Osteocyte (in vitro differentiated cells): ENCODE measurements at regions not wholly inside any gene's neighbourhood (a gene's known extent, or its start where the extent isn't known, plus 50 kb on each side); places are given as distances from the start of the nearest gene placed in this dataset.

Experiments used
- DNase-seq: peaks from one replicate; pipeline ENCODE4 v3.0.0; 2021; ENCODE audit warnings: mixed read lengths; ENCODE audit not compliant: unreplicated experiment; ENCODE audit errors: extremely low spot score
- H3K27ac Mint-ChIP-seq: one replicate; pipeline ENCODE4 v1.8.0; 2021; ENCODE audit warnings: mild to moderate bottlenecking, mixed read lengths; ENCODE audit not compliant: unreplicated experiment
- H3K27me3 Mint-ChIP-seq: one replicate; pipeline ENCODE4 v1.8.0; 2021; ENCODE audit warnings: mixed read lengths; ENCODE audit not compliant: unreplicated experiment
- H3K36me3 Mint-ChIP-seq: one replicate; pipeline ENCODE4 v1.8.0; 2021; ENCODE audit warnings: mixed read lengths; ENCODE audit not compliant: unreplicated experiment
- H3K4me1 Mint-ChIP-seq: one replicate; pipeline ENCODE4 v1.8.0; 2021; ENCODE audit warnings: mixed read lengths; ENCODE audit not compliant: unreplicated experiment
- H3K4me3 Mint-ChIP-seq: one replicate; pipeline ENCODE4 v1.8.0; 2021; ENCODE audit warnings: mild to moderate bottlenecking, moderate library complexity, mixed read lengths; ENCODE audit not compliant: unreplicated experiment
- H3K9me3 Mint-ChIP-seq: one replicate; pipeline ENCODE4 v1.8.0; 2021; ENCODE audit warnings: mixed read lengths; ENCODE audit not compliant: unreplicated experiment
- CTCF ChIP-seq: fragments of 200-600 bp; sonication (generic); IDR thresholded peaks from 2 replicates; pipeline ENCODE4 v1.5.0; 2021; ENCODE audit warnings: antibody characterized with exemption, mild to moderate bottlenecking, moderate library complexity

DNA sequence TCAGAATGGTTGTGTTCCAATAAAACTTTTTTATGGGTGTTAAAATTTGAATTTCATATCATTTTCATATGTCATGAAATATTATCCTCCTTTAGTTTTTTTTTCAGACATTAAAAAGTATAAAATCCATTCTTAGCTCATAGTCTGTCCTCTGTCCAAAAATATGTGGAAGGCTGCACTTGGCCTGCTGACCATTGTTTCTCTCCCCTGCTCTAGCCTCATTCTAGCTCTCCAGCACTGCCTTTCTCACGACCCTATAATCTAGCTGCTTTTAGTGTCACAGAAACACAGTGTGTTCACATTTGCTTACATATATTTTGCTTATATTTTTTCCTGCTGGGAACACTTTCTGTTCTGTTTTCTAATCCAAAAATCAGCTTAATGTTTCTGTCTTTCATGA is 165.0 kb upstream of the ANK2 start:
- Mint-ChIP-seq H3K27me3 (peaks cover 2% of the 10 kb centered on the region), H3K4me3 (no peak overlapping the region)
- no peak for TF ChIP-seq CTCF

DNA sequence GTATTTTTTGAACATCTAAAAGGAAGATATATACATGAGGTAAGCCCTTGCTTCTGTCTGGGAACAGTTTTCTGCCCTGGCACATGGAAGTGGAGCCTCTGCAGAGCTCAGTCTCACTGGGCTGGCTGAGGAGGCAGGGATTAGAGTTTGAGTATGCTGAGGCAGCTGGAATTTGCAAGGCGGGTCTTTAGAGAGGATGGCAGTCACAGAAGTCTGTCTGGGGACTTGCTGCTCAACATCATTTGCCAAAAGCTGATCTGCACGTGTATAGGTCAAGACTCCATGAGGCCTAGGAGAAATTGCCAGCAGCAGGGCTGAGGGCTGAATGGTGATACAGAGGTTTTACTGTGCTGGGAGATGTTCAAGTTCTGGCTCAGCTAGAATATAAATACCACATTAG is 163.6 kb upstream of the ANK2 start:
- Mint-ChIP-seq H3K4me1 (peaks cover 22% of the 10 kb centered on the region), H3K4me3 (no peak overlapping the region), H3K27ac (no peak overlapping the region), H3K36me3 (no peaks in the 10 kb centered on the region), H3K9me3 (no peaks in the 10 kb centered on the region), H3K27me3 (peaks cover 2% of the 10 kb centered on the region)
- no peak for TF ChIP-seq CTCF
- DNase-seq: no peak

More for the DNA sequence above, 165.0 kb upstream of the ANK2 start:
- no peak for DNase-seq
- Mint-ChIP-seq H3K36me3 (no peaks in the 10 kb centered on the region), H3K27ac (no peak overlapping the region), H3K9me3 (no peaks in the 10 kb centered on the region), H3K4me1 (peaks cover 14% of the 10 kb centered on the region)

DNA sequence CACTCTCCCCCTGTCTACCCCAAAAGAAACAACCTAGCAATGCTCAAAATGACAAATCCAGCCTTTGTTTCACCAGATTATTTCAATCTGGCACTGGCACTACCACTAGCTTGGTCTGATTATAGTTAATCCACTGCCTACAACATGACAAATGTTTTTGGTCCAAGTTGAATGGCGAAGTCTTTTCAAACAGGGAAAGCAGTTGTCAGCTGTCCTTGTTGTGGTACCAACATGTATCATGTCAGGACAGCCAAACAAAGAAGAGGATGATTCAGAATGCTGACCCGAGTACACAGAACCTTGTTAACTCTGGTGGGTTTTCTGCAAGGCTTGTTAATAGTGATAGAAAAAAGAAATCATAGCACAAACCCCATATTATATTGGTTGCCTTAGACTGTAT is 160.8 kb upstream of the ANK2 start:
- H3K9me3 Mint-ChIP-seq: no peaks in the 10 kb centered on the region
- DNase-seq: no peak
- no peak overlapping the region for H3K27ac Mint-ChIP-seq
- H3K36me3 Mint-ChIP-seq: no peaks in the 10 kb centered on the region
- peaks cover 15% of the 10 kb centered on the region for H3K4me1 Mint-ChIP-seq
- TF ChIP-seq CTCF: no peak
- no peak overlapping the region for H3K4me3 Mint-ChIP-seq
- no peaks in the 10 kb centered on the region for H3K27me3 Mint-ChIP-seq

- DNase-seq: no peak
- Mint-ChIP-seq H3K27ac (peak overlapping the region; percentile 81), H3K9me3 (no peaks in the 10 kb centered on the region), H3K4me1 (peaks cover 15% of the 10 kb centered on the region), H3K36me3 (no peaks in the 10 kb centered on the region), H3K4me3 (peak overlapping the region; percentile 72), H3K27me3 (no peaks in the 10 kb centered on the region)
- TF ChIP-seq CTCF: no peak
These were observed 160.3 kb upstream of the ANK2 start for GRCh38 chr4:112889199-112889598.

- Mint-ChIP-seq H3K9me3 (no peaks in the 10 kb centered on the region), H3K36me3 (no peaks in the 10 kb centered on the region), H3K4me3 (peak overlapping the region; percentile 72), H3K27me3 (no peaks in the 10 kb centered on the region), H3K27ac (peak overlapping the region; percentile 81), H3K4me1 (peaks cover 15% of the 10 kb centered on the region)
- TF ChIP-seq CTCF: no peak
- no peak for DNase-seq
These were observed 159.6 kb upstream of the ANK2 start for GRCh38 chr4:112889619-112890527.
